ENCODE measurements at regions not wholly inside any gene's neighbourhood (a gene's known extent, or its start where the extent isn't known, plus 50 kb on each side); places are given as distances from the start of the nearest gene placed in this dataset.
"Not testable (repeated sequence)": the region's sequence is repeated elsewhere in the genome, so short reads cannot be mapped to it uniquely, and the experiment has no call there.

DNA sequence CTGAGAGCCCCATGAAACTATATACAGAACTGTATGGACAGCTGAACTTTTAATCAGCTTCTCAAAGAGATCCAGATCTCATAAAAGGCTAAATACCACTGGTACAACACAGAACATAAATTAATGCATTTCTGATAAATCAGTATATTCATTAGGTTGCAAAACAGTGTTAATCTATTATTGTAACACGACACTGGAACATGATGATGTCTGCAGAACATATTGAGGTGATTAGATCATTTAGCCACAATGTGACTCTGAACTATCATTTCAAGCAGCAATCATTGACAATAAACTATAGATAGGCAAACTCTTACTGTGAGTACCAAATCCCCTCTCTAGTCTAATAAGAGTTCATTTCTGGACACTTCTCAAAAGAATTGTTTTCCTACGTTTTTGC is 50.3 kb downstream of the GASK1B start:
- no peak for DNase-seq (ENCODE audit: low read depth, low spot score)

DNA sequence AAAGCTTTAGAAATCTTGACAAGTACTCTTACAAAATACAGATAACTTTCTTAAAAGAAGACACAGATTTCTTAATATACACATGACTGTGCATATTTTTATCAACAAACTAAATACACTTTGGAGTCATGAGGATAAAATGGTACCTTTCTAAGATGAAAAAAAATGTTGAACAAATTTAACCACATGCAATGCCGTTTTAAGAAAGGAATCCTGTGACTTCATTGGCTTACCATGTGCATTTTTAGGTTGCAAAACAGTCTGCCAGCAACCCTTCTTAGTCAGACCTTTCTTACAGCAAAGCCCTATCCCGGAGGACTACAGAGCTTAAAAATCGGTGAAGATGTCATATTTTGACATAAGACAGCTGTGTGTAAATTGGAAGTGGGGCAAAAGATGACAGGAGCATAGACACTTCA is 51.7 kb downstream of the GASK1B start:
- no peak for DNase-seq (ENCODE audit: low read depth, low spot score)

- not testable (repeated sequence) for DNase-seq (ENCODE audit: low read depth, low spot score)
Observed at GRCh38 chr4:158120645-158121151, 52.1 kb downstream of the GASK1B start.

- DNase-seq (ENCODE audit: low read depth, low spot score) = no peak
Observed at GRCh38 chr4:158112611-158113010, 60.2 kb downstream of the GASK1B start.

DNA sequence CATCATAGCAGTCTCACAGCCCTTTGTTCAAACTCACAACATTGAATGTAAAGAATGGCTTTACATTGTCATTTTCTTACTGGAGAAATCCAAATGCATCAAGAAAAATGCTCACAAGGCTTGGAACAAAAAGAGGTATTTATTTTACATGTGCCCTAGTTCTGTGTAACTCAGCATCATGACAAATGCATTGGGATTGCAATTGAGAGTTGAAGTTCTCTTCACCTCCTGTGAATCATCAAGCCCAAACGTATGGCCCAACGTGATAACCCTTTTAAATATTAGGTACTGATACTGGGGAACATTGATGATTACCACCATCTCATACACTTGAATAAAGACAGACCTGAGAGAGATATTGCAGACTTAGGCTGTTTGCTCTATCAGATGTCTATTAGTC is 61.6 kb downstream of the GASK1B start:
- no peak for DNase-seq (ENCODE audit: low read depth, low spot score)

DNA sequence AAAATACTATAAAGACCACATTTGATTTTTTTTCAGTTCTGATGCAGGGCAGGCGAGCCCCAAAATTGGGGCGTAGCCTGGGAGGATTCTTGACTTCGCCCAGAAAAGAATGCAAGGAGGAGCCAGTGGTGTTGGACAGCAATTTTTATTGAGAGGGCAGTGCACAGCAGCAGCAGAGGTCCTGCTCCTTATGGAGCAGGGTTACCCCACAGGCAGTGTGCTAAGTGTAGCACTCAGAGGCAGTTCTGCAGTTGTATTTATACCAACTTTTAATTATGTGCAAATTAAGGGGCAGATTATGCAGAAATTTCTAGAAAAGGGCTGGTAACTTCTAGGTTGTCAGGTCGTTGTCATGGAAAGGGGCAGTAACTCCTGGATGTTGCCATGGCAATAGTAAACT is 69.9 kb downstream of the GASK1B start:
- DNase-seq (ENCODE audit: low read depth, low spot score) = no peak

GRCh38 chr4:158099686-158100085 is 73.1 kb downstream of the GASK1B start:
- no peak for DNase-seq (ENCODE audit: low read depth, low spot score)

GRCh38 chr4:158098802-158099201 is 74.0 kb downstream of the GASK1B start:
- no peak for DNase-seq (ENCODE audit: low read depth, low spot score)

DNA sequence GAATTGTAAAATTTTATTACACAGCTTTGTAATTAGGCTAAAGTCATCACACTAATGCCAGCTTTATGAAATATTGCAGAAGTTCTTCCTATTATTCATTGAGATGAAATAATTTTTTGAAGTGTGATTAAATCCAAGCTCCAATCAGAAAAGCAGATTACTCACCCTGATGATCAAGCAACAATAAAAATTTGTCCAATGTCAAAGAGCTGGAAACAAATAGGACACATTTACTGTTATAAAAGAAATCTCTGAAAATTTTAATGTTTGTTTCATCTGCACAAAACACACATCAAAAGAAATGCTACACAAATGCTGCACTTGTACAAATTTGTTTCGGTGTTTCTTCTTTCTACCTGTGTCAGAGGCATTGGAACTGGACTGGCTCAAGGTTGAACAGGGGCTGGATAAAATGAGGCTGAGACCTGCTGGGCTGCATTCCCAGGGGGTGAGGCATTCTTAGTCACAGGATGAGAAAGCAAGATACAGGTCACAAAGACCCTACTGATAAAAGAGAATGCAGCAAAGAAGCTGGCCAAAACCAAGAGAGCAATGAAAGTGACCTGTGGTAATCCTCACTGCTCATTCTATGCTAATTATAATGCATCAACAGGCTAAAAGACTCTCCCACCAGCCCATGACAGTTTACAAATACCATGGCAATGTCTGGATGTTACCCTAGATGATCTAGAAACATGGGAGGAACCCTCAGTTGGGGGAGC is 78.3 kb downstream of the GASK1B start:
- DNase-seq (ENCODE audit: low read depth, low spot score) = no peak

DNA sequence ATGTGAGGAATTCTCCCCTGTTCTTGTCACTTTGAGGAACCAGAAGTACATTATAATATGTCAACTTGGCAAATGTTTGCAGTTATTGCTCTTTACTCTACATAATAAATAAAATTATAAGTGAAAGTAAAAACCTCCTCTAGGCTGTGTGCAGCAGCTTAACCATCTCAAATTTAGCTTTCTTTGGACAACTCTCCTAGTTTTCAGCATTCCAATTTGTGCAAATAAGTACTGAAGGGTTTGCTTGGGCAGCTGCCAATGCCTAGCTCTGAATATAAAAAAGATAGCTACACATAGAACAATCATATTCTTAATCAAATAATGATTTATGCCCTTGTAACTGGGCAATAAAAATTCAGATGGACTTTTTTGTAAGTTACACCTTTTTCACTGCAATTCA is 82.5 kb downstream of the GASK1B start:
- no peak for DNase-seq (ENCODE audit: low read depth, low spot score)

- not testable (repeated sequence) for DNase-seq (ENCODE audit: low read depth, low spot score)
Observed at GRCh38 chr4:158089897-158090296, 82.9 kb downstream of the GASK1B start.

GRCh38 chr4:158080354-158080753 is 92.5 kb downstream of the GASK1B start:
- DNase-seq (ENCODE audit: low read depth, low spot score) = no peak

GRCh38 chr4:158079661-158080060 is 93.2 kb downstream of the GASK1B start:
- DNase-seq (ENCODE audit: low read depth, low spot score) = no peak

DNA sequence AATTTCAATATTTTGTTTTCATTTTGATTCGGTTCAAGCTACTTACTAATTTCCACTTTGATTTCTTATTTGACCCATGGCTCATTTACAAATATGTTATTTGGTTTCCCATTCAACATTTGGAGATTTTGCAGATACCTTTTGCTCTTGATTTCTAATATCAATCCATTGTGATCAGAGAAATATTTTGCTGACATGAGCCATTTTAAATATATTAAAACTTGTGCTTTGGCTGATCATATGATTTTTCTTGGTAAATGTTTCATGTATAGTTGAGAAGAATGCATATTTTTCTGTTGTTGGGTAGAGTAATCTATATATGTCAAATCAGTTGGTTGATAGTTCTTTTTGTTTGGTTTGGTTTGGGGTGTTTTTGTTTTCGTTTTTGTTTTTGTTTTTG is 95.0 kb downstream of the GASK1B start:
- DNase-seq (ENCODE audit: low read depth, low spot score) = no peak

DNA sequence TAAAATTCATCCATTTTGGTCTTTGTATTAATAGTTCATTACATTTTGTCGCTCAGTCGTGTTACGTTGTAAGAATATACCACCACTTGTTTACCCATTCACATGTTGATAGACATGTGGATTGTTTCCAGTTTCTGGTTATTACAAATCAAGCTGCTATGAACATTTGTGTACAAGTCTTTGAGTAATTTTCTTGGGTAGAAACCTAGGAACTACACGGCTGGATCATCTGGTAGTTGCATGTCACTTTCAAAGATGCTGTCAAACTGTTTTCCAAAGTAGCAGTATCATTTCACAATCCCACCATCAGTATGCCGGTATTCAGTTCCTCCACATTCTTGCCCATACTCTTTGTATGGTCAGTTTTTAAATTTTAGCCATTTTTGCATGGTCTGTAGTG is 98.0 kb downstream of the GASK1B start:
- DNase-seq (ENCODE audit: low read depth, low spot score) = no peak

GRCh38 chr4:158071931-158072330 is 100.9 kb downstream of the GASK1B start:
- DNase-seq (ENCODE audit: low read depth, low spot score) = no peak

DNA sequence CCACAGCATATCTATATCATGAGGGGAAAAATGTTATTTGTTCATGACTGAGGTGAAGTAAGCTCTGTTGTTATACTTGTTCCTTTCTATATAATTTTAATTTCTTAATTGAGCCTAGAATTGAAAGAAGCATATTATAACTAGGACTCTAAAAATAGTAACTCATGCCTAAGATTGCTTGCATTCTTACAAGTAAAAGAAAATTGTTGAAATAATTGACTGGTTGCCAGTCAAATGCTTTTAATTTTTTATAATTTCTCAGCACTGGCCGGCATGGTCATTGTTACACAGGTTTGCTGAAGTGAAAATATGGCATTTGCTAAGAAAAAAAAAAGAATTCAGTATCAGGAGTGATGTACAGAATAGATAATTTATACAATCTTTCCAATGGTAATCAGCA is 104.8 kb downstream of the GASK1B start:
- DNase-seq (ENCODE audit: low read depth, low spot score) = no peak

- DNase-seq (ENCODE audit: low read depth, low spot score) = no peak
Observed at GRCh38 chr4:158067646-158068045, 105.2 kb downstream of the GASK1B start.

- DNase-seq (ENCODE audit: low read depth, low spot score) = no peak
Observed at GRCh38 chr4:158065603-158066002, 107.2 kb downstream of the GASK1B start.

- DNase-seq (ENCODE audit: low read depth, low spot score) = no peak
Observed at GRCh38 chr4:158065176-158065575, 107.6 kb downstream of the GASK1B start.

DNA sequence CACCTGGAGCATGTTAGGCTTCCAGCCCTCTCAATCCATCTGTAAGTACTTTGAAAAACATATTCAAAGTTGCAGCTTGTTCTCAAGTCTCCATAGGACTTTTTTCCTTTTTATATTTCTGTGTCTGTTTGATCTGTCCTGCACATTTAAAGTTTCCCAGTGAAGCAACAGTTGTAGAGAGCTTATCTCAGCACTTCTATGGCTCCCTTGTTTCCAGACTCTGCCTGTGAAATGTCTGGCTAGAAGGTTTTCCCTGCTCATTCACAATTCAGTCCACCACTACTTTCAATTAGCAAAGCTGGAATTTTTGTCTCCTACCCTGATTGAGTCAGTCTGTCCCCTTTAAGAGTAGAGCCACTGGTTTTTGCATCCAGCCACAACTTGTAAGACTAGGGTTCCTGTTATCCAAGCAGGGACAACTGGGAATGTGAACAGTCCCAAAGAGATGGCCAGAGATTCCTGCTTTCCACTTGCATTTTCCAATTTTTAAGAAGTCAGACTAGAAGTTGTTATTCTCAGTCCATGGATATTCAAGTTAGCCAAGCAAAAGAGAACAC is 116.1 kb downstream of the GASK1B start:
- no peak for DNase-seq (ENCODE audit: low read depth, low spot score)

DNA sequence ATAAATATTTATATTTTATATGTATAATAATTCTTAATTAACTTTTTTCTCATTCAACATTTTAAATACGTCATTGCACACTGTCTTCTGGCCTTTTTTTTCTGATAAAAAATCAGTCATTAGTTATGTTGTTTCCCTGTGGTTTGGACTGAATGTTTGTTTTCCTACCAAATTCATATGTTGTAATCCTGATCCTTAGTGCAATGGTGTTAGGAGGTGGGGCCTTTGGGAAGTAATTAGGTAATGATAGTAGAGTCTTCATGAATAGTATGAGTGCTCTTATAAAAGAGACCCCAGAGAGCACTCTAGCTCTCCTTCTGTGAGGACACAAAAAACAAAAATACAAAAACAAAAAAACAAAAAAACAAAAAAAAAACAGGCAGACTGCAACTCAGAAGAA is 117.2 kb downstream of the GASK1B start:
- no peak for DNase-seq (ENCODE audit: low read depth, low spot score)

DNA sequence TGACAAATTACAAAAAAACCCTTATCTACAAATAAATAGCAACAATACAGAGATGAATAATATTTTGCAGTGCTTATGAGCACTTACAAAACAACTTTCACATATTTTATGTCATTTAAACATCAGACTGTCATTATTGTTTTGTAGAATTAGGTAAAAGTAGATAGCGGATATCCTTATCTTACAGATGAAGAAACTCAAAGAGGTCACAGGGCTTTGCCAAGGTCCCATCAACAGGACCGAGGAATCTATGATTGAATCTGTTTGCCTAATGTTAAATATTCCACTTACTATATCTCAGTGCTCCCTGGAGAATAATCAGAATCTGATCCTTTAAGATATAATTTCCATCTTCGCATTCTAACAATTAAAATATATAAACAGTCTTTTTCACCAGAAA is 119.0 kb downstream of the GASK1B start:
- DNase-seq (ENCODE audit: low read depth, low spot score) = no peak

DNA sequence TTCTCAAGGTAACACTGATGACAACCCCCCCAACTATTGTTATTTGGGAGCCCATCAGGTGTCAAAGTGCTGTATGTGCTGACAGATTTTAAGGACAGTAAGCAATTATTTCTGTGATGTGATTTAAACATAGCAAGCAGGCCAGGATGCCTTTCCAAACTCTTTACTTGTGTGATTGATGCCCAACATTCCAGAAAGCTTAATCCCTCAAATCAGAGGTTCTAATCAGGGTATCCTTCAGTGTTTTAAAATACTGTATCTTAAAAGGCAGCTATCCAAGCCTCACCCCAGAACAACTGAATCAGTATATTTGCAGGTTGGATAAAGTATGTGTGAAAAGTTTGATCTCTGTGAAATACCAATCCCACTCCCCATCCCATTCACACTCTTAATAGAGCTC is 119.7 kb downstream of the GASK1B start:
- DNase-seq (ENCODE audit: low read depth, low spot score) = no peak

All from iPS DF 19.7 (cell line).